ENCODE measurements at regions not wholly inside any gene's neighbourhood (a gene's known extent, or its start where the extent isn't known, plus 50 kb on each side); places are given as distances from the start of the nearest gene placed in this dataset.

GRCh38 chr7:126227055-126227454, 1025.7 kb downstream of the GRM8 start:
- Histone ChIP-seq H3K27me3 (ENCODE audit: control insufficient read depth, insufficient read depth, low read length) (no peaks in the 10 kb centered on the region), H3K36me3 (ENCODE audit: insufficient read depth, low read length) (no peaks in the 10 kb centered on the region), H3K4me2 (ENCODE audit: low read length) (no peak overlapping the region), H3K4me3 (ENCODE audit: low read length) (no peak overlapping the region), H3K4me1 (ENCODE audit: control insufficient read depth, insufficient read depth, low read length) (no peaks in the 10 kb centered on the region), H3K9ac (ENCODE audit: low read depth, low read length) (no peak overlapping the region), H3K9me3 (replicated peaks; ENCODE audit: low read length) (no peaks in the 10 kb centered on the region)

DNA sequence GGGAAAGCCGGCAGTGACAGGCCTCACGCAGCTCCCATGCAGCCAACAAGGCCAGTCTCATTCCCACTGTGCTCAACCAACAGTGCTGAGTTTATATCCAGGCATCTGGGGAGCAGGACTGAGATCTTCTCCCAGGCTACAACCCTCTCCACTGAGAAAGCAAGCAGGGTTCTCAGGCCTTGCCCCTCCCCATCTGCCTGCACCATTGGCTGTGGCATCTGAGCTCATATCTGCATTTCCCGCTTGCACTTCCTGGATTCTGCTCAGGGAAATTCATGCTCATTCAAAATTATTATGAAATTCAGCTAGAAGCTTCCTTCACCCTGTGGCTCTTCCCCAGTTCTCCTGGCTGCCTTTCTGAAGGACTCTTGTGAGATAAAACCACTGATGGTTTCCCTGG, 1029.0 kb downstream of the GRM8 start:
- Histone ChIP-seq H3K4me3 (ENCODE audit: low read length) (no peak overlapping the region), H3K27me3 (ENCODE audit: control insufficient read depth, insufficient read depth, low read length) (no peaks in the 10 kb centered on the region), H3K36me3 (ENCODE audit: insufficient read depth, low read length) (no peaks in the 10 kb centered on the region), H3K9me3 (replicated peaks; ENCODE audit: low read length) (no peaks in the 10 kb centered on the region), H3K9ac (ENCODE audit: low read depth, low read length) (no peak overlapping the region), H3K4me2 (ENCODE audit: low read length) (no peak overlapping the region), H3K4me1 (ENCODE audit: control insufficient read depth, insufficient read depth, low read length) (no peaks in the 10 kb centered on the region)

DNA sequence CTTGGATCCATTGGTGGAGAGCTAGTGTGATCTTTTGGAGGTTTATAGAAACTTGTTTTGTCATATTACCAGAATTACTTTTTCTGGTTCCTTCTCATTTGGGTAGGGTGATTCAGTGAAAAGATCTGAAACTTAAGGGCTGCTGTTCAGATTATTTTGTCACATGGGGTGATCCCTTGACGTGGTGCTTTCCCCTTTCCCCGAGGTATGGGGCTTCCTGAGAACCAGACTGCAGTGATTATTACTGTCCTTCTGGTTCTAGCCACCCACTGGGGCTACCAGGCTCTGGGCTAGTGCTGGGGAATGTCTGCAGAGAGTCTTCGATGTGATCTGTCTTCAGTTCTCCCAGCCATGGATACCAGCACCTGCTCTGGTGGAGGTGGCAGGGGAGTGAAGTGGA, 1030.0 kb downstream of the GRM8 start:
- no peak overlapping the region for H3K4me3 ChIP-seq (ENCODE audit: low read length)
- H3K4me2 ChIP-seq (ENCODE audit: low read length): no peak overlapping the region
- H3K27me3 ChIP-seq (ENCODE audit: control insufficient read depth, insufficient read depth, low read length): no peaks in the 10 kb centered on the region

GRCh38 chr7:126215785-126216184, 1037.0 kb downstream of the GRM8 start:
- no peaks in the 10 kb centered on the region for H3K4me1 ChIP-seq (ENCODE audit: control insufficient read depth, insufficient read depth, low read length)
- no peak overlapping the region for H3K4me2 ChIP-seq (ENCODE audit: low read length)
- no peaks in the 10 kb centered on the region for H3K27me3 ChIP-seq (ENCODE audit: control insufficient read depth, insufficient read depth, low read length)
- no peak overlapping the region for H3K4me3 ChIP-seq (ENCODE audit: low read length)
- H3K36me3 ChIP-seq (ENCODE audit: insufficient read depth, low read length): no peaks in the 10 kb centered on the region
- no peak overlapping the region for H3K9ac ChIP-seq (ENCODE audit: low read depth, low read length)
- H3K9me3 ChIP-seq (replicated peaks; ENCODE audit: low read length): peaks cover 3% of the 10 kb centered on the region

More for the DNA sequence above, 1030.0 kb downstream of the GRM8 start:
- Histone ChIP-seq H3K36me3 (ENCODE audit: insufficient read depth, low read length) (no peaks in the 10 kb centered on the region), H3K9me3 (replicated peaks; ENCODE audit: low read length) (no peaks in the 10 kb centered on the region), H3K9ac (ENCODE audit: low read depth, low read length) (no peak overlapping the region), H3K4me1 (ENCODE audit: control insufficient read depth, insufficient read depth, low read length) (no peaks in the 10 kb centered on the region)

- Histone ChIP-seq H3K36me3 (ENCODE audit: insufficient read depth, low read length) (no peaks in the 10 kb centered on the region), H3K4me1 (ENCODE audit: control insufficient read depth, insufficient read depth, low read length) (no peaks in the 10 kb centered on the region), H3K4me3 (ENCODE audit: low read length) (no peak overlapping the region), H3K27me3 (ENCODE audit: control insufficient read depth, insufficient read depth, low read length) (no peaks in the 10 kb centered on the region), H3K4me2 (ENCODE audit: low read length) (no peak overlapping the region), H3K9ac (ENCODE audit: low read depth, low read length) (no peak overlapping the region), H3K9me3 (replicated peaks; ENCODE audit: low read length) (peaks cover 3% of the 10 kb centered on the region)
Observed at GRCh38 chr7:126213876-126214275, 1038.9 kb downstream of the GRM8 start.

- H3K4me1 ChIP-seq (ENCODE audit: control insufficient read depth, insufficient read depth, low read length): no peaks in the 10 kb centered on the region
- no peak overlapping the region for H3K4me2 ChIP-seq (ENCODE audit: low read length)
- H3K27me3 ChIP-seq (ENCODE audit: control insufficient read depth, insufficient read depth, low read length): no peaks in the 10 kb centered on the region
- H3K9ac ChIP-seq (ENCODE audit: low read depth, low read length): no peak overlapping the region
- no peak overlapping the region for H3K4me3 ChIP-seq (ENCODE audit: low read length)
- H3K36me3 ChIP-seq (ENCODE audit: insufficient read depth, low read length): no peaks in the 10 kb centered on the region
- peaks cover 3% of the 10 kb centered on the region for H3K9me3 ChIP-seq (replicated peaks; ENCODE audit: low read length)
Observed at GRCh38 chr7:126211875-126212274, 1040.9 kb downstream of the GRM8 start.

DNA sequence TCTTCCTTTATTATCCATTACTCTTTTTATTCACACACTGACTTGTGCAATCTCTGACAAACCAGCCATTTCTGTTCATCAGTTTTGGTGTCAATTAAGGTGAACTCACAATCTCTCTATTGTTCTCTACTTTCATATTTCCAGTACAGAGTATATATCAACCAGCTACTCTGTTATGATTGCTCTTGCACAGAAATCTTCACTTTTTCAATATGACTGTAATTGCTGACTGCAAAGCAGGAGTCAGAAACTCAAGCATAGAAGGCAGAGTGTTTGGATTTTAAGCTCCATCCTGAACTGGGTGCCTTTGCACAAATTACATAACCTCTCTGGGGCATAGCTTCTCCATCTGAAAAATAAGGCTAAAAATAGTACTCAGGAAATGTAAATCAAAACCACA, 1042.0 kb downstream of the GRM8 start:
- Histone ChIP-seq H3K27me3 (ENCODE audit: control insufficient read depth, insufficient read depth, low read length) (no peaks in the 10 kb centered on the region), H3K9ac (ENCODE audit: low read depth, low read length) (no peak overlapping the region), H3K4me1 (ENCODE audit: control insufficient read depth, insufficient read depth, low read length) (no peaks in the 10 kb centered on the region), H3K4me2 (ENCODE audit: low read length) (no peak overlapping the region), H3K9me3 (replicated peaks; ENCODE audit: low read length) (peaks cover 3% of the 10 kb centered on the region), H3K4me3 (ENCODE audit: low read length) (no peak overlapping the region), H3K36me3 (ENCODE audit: insufficient read depth, low read length) (no peaks in the 10 kb centered on the region)

- H3K27me3 ChIP-seq (ENCODE audit: control insufficient read depth, insufficient read depth, low read length): no peaks in the 10 kb centered on the region
- H3K4me1 ChIP-seq (ENCODE audit: control insufficient read depth, insufficient read depth, low read length): no peaks in the 10 kb centered on the region
- H3K36me3 ChIP-seq (ENCODE audit: insufficient read depth, low read length): no peaks in the 10 kb centered on the region
- no peak overlapping the region for H3K4me3 ChIP-seq (ENCODE audit: low read length)
- no peak overlapping the region for H3K9ac ChIP-seq (ENCODE audit: low read depth, low read length)
- H3K9me3 ChIP-seq (replicated peaks; ENCODE audit: low read length): no peaks in the 10 kb centered on the region
- no peak overlapping the region for H3K4me2 ChIP-seq (ENCODE audit: low read length)
Observed at GRCh38 chr7:126203185-126203584, 1049.6 kb downstream of the GRM8 start.

GRCh38 chr7:126202177-126202576, 1050.6 kb downstream of the GRM8 start:
- Histone ChIP-seq H3K4me3 (ENCODE audit: low read length) (no peak overlapping the region), H3K27me3 (ENCODE audit: control insufficient read depth, insufficient read depth, low read length) (no peaks in the 10 kb centered on the region), H3K9ac (ENCODE audit: low read depth, low read length) (no peak overlapping the region), H3K4me2 (ENCODE audit: low read length) (no peak overlapping the region), H3K36me3 (ENCODE audit: insufficient read depth, low read length) (no peaks in the 10 kb centered on the region), H3K4me1 (ENCODE audit: control insufficient read depth, insufficient read depth, low read length) (no peaks in the 10 kb centered on the region), H3K9me3 (replicated peaks; ENCODE audit: low read length) (no peaks in the 10 kb centered on the region)

- H3K4me3 ChIP-seq (ENCODE audit: low read length): no peak overlapping the region
- H3K4me2 ChIP-seq (ENCODE audit: low read length): no peak overlapping the region
- no peaks in the 10 kb centered on the region for H3K4me1 ChIP-seq (ENCODE audit: control insufficient read depth, insufficient read depth, low read length)
- H3K9ac ChIP-seq (ENCODE audit: low read depth, low read length): no peak overlapping the region
- no peaks in the 10 kb centered on the region for H3K36me3 ChIP-seq (ENCODE audit: insufficient read depth, low read length)
- H3K27me3 ChIP-seq (ENCODE audit: control insufficient read depth, insufficient read depth, low read length): no peaks in the 10 kb centered on the region
- H3K9me3 ChIP-seq (replicated peaks; ENCODE audit: low read length): peaks cover 3% of the 10 kb centered on the region
Observed at GRCh38 chr7:126185959-126186580, 1066.7 kb downstream of the GRM8 start.

GRCh38 chr7:126179916-126180315, 1072.8 kb downstream of the GRM8 start:
- Histone ChIP-seq H3K9me3 (replicated peaks; ENCODE audit: low read length) (no peaks in the 10 kb centered on the region), H3K4me1 (ENCODE audit: control insufficient read depth, insufficient read depth, low read length) (no peaks in the 10 kb centered on the region), H3K36me3 (ENCODE audit: insufficient read depth, low read length) (no peaks in the 10 kb centered on the region), H3K4me3 (ENCODE audit: low read length) (no peak overlapping the region), H3K9ac (ENCODE audit: low read depth, low read length) (no peak overlapping the region), H3K27me3 (ENCODE audit: control insufficient read depth, insufficient read depth, low read length) (no peaks in the 10 kb centered on the region), H3K4me2 (ENCODE audit: low read length) (no peak overlapping the region)

DNA sequence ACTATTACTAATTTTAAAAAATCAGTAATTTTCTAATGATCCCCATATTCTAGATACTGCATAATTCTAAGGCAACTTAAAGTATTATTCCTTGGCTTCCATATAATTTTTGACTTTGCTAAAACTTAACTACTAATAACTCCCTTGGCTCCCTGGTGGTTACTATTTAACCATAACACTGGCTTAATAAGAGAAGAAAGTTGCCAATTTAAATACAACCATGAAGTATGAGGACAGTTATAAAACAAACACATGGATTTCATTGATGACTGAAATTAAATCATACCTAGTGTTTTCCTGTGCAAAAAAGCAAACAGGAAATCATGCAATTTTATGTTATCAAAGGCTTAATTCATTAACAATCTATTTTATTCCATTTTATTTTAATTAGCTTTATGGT, 1073.9 kb downstream of the GRM8 start:
- no peak overlapping the region for H3K9ac ChIP-seq (ENCODE audit: low read depth, low read length)
- no peak overlapping the region for H3K4me3 ChIP-seq (ENCODE audit: low read length)
- H3K4me1 ChIP-seq (ENCODE audit: control insufficient read depth, insufficient read depth, low read length): no peaks in the 10 kb centered on the region
- no peaks in the 10 kb centered on the region for H3K27me3 ChIP-seq (ENCODE audit: control insufficient read depth, insufficient read depth, low read length)
- no peaks in the 10 kb centered on the region for H3K9me3 ChIP-seq (replicated peaks; ENCODE audit: low read length)
- no peaks in the 10 kb centered on the region for H3K36me3 ChIP-seq (ENCODE audit: insufficient read depth, low read length)
- no peak overlapping the region for H3K4me2 ChIP-seq (ENCODE audit: low read length)

Data from skeletal muscle satellite cell (primary cell).